ENCODE measurements at regions not wholly inside any gene's neighbourhood (a gene's known extent, or its start where the extent isn't known, plus 50 kb on each side); places are given as distances from the start of the nearest gene placed in this dataset.
A peak's percentile ranks its signal among the peaks of the same experiment; 100 is the strongest.

DNA sequence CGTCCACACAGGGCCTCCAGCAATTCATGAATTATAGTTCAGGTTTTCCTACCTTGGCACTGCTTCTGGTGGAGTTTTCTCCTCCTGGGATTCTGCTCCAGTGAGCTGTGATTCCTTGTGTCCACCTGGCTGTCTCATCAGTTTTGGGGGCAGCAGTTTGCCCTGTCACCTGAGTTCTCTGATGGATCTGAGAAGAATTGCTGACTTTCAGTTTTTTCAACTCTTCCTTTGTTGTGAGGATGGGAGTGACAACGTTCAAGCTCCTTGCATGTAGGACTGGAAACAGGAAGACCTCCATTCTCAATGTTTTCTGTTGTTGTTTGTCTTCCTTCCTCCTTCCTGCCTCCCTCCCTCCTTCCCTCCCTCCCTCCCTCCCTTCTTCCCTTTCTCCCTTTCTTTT is 359.0 kb downstream of the TSN start:
- no peak for DNase-seq (ENCODE audit: low spot score)

- no peak for DNase-seq (ENCODE audit: low spot score)
Observed at GRCh38 chr2:122117371-122117770, 361.9 kb downstream of the TSN start.

DNA sequence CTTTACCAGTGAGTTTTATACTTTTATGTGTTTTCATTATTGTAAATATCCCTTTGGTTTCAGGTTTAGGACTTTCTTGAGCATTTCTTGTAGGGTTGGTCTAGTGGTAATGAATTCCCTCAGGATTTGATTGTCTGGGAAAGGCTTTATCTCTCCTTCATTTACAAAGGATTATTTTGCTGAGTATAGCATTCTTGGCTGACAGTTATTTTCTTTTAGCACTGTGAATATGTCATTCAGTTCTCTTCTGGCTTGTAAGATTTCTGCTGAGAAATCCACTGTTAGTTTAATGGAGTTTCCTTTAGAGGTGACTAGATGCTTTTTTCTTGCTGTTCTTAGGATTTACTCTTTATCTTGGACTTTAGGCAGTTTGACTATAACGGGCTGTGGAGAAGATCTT is 373.9 kb downstream of the TSN start:
- DNase-seq (ENCODE audit: low spot score), result no peak

GRCh38 chr2:122132147-122132691 is 376.8 kb downstream of the TSN start:
- no peak for DNase-seq (ENCODE audit: low spot score)

GRCh38 chr2:122135021-122135937 is 379.8 kb downstream of the TSN start:
- no peak for DNase-seq (ENCODE audit: low spot score)

DNA sequence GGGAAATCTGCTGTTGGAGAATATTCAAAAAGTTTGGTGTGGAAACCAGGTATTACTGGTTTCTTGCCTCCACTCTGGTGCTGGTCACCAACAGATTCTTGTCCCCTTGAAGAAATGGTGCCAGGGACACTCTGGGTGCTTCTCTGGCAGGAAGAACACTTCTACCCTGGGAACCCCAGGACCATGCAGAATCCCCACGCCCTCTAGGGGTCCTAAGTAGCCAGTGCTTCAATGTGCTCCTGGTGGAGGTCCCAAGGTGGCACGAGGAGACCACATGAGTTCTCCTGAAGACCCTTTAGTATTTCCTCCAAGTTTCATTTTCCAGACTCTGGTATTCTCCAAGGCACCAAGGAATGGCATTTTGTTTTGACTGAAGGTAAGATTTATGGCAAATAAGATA is 380.6 kb downstream of the TSN start:
- peak; percentile 37 for DNase-seq (ENCODE audit: low spot score)

GRCh38 chr2:122138561-122138960 is 383.1 kb downstream of the TSN start:
- DNase-seq (ENCODE audit: low spot score), result no peak

- DNase-seq (ENCODE audit: low spot score), result no peak
Observed at GRCh38 chr2:122139739-122140420, 384.4 kb downstream of the TSN start.

DNA sequence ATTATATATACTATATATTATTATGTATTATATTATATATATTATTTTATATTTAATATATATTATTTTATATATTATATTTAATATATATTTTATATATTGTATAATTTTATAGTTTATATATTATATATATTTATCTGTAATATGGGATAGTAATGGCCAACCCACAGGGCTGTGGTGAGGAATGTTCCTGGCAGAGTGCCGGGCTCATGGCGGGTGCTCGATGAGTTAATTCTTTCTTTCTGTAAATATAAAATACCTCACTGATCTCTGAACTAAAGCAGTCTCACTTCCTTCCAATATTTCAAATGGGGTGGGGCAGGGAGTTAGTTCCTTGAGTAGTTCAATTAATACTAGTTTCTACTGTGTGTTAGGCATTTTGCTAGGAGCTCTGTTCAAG is 389.4 kb downstream of the TSN start:
- DNase-seq (ENCODE audit: low spot score), result no peak

DNA sequence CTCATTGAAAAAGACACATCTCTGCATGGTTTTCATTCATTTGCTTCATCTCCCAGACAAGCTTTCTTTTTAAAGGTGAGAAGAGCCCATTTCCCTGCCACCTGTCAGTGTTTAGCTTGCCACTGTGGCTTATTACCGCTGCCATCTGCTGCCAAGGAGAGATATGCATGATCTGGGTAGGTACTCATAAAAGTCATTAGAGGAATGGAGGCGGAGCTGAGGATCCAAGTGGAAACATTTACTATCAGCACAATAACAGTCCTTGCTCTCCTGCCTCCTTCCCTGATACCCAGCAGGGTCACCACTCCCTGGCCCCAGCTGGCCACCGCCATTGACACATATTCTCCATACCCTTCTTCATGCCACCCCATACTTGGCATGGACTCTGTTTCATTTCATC is 390.4 kb downstream of the TSN start:
- DNase-seq (ENCODE audit: low spot score), result no peak

DNA sequence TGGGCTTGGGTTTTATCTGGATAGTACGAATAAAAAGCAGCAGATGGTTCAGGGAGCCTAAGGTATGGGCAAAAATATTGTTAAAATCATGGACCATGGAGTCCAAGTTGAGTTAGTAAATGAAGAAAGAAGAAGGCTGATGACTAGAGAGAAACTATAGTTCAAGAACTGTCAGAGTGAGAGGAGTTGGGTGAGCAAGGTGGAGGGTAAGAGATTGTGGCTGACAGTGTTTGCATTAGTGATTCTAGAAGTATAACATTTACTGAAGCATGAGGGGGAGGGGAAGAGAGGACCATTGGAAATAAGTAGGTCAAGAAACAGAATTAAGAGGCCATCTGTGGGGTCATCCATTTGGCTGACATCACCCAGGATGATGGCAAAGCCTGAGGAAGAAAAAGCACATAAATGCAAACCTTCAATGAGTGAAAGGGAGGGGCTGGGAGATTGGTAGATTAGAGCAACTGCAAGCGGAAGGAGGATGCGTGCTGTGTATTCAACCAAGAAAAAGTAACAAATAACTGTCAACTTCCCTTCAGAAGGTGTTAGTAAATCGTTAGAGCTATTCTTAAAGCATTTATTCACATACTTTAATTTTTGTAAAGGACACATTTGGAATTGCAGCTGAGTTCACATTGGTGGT is 392.8 kb downstream of the TSN start:
- no peak for DNase-seq (ENCODE audit: low spot score)

DNA sequence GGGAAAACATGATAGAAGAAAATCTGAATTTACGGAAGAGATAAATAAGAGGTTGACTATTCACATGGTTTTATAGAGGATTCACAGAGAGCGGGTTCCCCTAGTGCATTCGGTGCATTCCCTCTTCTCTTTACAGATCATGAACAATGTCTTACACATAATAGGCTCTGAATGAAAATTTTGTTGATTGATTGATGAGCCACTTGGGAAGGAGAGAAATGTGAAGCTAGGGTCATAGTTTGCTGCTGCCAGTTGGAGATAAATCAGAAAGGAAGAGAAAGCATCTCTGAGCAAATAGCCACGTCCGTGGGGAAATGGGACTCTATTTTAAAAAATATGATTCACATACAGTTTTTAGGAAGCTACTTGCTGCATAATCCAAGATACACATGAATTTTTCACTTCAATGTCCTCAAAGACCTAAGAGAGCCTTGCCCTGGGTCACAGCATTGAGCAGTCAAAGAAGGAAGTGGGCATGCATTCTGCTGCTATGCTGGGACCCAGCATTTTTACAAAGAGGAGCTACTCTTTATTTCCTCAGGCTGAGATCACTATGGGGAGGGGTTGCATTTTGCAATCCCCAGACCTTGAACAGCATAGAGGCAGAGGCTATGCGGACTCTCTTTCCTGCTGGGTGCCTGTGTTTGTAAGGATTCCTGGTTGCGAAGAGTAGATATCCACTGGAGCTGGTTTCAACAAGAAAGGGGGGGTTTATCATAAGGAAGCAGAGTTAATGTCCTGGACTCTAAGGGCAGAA is 395.3 kb downstream of the TSN start:
- no peak for DNase-seq (ENCODE audit: low spot score)

- no peak for DNase-seq (ENCODE audit: low spot score)
Observed at GRCh38 chr2:122152571-122152970, 397.1 kb downstream of the TSN start.

GRCh38 chr2:122156176-122156890 is 400.9 kb downstream of the TSN start:
- no peak for DNase-seq (ENCODE audit: low spot score)

GRCh38 chr2:122157158-122157557 is 401.7 kb downstream of the TSN start:
- no peak for DNase-seq (ENCODE audit: low spot score)

GRCh38 chr2:122163617-122164016 is 408.2 kb downstream of the TSN start:
- no peak for DNase-seq (ENCODE audit: low spot score)

DNA sequence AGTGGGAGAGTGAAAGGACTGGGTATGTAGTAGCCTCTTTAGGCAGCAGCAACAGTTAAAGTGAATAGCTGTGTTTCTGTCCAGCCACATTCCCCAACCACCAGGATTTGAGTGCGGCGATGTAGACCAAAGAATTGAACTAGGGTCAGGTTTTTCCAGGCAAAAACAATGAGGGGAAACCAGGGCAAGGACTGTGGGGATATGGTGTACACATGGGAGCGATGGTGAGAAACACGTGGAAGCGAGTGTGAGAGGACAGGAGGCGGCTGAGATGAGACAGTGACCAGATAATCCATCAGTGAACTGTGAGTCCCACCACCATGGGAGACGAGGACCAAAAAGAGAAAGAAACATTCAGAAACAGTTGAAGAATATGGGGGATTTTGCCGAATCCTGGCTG is 409.5 kb downstream of the TSN start:
- DNase-seq (ENCODE audit: low spot score), result no peak

DNA sequence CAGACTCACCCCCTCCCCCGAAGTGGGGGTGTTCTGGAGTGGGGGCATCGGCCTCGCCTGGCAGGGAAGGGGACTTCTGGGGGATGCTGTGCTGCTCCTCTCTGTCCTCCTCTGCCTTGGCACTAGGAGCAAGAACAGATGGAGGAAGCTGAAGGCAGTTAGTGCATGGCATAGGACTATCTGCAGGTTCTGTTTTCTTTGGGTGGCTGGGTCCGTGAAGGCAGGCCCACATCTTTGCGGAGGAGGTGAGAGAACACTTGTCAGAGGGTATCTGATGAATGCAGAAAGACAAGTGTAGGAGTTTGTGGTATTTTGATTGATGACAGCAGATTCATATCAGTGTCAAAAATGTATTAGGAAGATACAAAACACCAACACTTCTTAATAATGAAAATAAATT is 411.4 kb downstream of the TSN start:
- DNase-seq (ENCODE audit: low spot score), result no peak

GRCh38 chr2:122167515-122167914 is 412.1 kb downstream of the TSN start:
- DNase-seq (ENCODE audit: low spot score), result no peak

- peak; percentile 7 for DNase-seq (ENCODE audit: low spot score)
Observed at GRCh38 chr2:122168799-122169198, 413.3 kb downstream of the TSN start.

GRCh38 chr2:122172812-122173211 is 417.4 kb downstream of the TSN start:
- DNase-seq (ENCODE audit: low spot score), result no peak
